ENCODE measurements at regions not wholly inside any gene's neighbourhood (a gene's known extent, or its start where the extent isn't known, plus 50 kb on each side); places are given as distances from the start of the nearest gene placed in this dataset.

- Histone ChIP-seq H3K27me3 (ENCODE audit: control insufficient read depth in 2 of 2, insufficient read depth in 2 of 2, low read length in 2 of 2) (no peaks in the 10 kb centered on the region), H2AFZ (ENCODE audit: low read depth, low read length) (no peak overlapping the region), H3K9me1 (ENCODE audit: control insufficient read depth, insufficient read depth, low read length) (no peaks in the 10 kb centered on the region), H3K4me2 (ENCODE audit: insufficient read depth, low read length) (no peak overlapping the region), H3K9ac (ENCODE audit: insufficient read depth in 1 of 2, low read depth in 2 of 2, low read length in 2 of 2) (peak overlapping the region in 1 of 2 experiments; percentile 52; a peak in 1 of 4 replicates), H3K9me3 (replicated peaks; ENCODE audit: control insufficient read depth, insufficient read depth, low read depth, low read length) (no peaks in the 10 kb centered on the region), H3K79me2 (ENCODE audit: control insufficient read depth, insufficient read depth, low read length) (peaks cover 11% of the 10 kb centered on the region; the same call in 2 of the 3 replicates), H3K36me3 (ENCODE audit: control insufficient read depth, insufficient read depth, low read length) (peaks cover 16% of the 10 kb centered on the region; the same call in 2 of the 3 replicates), H3K27ac (ENCODE audit: extremely low read depth, low read depth, low read length) (no peak overlapping the region), H4K20me1 (replicated peaks; ENCODE audit: control insufficient read depth, insufficient read depth, low read length) (peaks cover 18% of the 10 kb centered on the region; the same call in 1 of the 2 replicates), H3K4me1 (replicated peaks in 1 of 2; ENCODE audit: control insufficient read depth in 2 of 2, insufficient read depth in 2 of 2, low read length in 2 of 2) (peaks cover 3 to 27% of the 10 kb centered on the region in 2 experiments; a peak in 3 of 5 replicates), H3K4me3 (no peak overlapping the region)
- ChIA-PET CTCF (ENCODE audit: low intra/inter-chr PET ratio) (no interaction called here), POLR2A (interaction anchor here (0.9 kb wide), 1 partner anchor 9 kb away, joined by 4 read pairs; no protein-coding TSS in a partner anchor)
- intact Hi-C loops (cut with micrococcal nuclease) = no loop called here
- in situ Hi-C loops (cut with MboI) = no loop called here
- no peak for ATAC-seq
- no peak for DNase-seq (ENCODE audit: extremely low read depth in 1 of 4, low spot score in 3 of 4)
- FAIRE-seq = no peak
- 92% methylated on average over 8 of the region's 11 CpGs for WGBS (ENCODE audit: insufficient coverage, low coverage, missing lambda C conversion rate)
- TF ChIP-seq ZNF695 (CRISPR knock-in tag; IDR thresholded peaks at IDR 0.05) (no peak), POLR2G (IDR thresholded peaks at IDR 0.05; ENCODE audit: low read depth, low read length) (0 out of 2 replicates have a peak, but pooled peaks have one; percentile 27)
- no TSS peak for BruUV-seq (replicated peaks)
These were observed 266.8 kb downstream of the SEC14L1 start for GRCh38 chr17:77407321-77408277.

DNA sequence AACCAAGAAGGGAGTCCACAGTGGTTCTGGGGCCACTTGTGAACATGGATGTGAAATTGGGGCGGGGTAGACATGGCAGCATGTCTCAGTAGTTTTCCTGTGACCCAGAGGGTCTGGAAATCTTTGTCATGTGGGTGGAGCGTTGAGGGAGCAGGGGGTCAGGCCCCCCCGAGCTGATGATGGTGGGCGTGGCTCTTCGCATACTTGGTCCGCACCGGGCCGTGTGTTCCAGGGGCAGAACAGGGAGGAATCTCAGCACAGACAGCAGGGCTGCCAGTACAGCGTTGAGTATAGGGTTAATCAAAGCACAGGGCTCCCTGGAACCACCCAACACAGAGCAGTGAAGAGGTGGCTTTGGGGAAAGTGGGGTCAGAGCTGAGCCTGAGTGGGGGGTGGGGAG lies 267.5 kb downstream of the SEC14L1 start:
- no peak for TF ChIP-seq RUNX1 (IDR thresholded peaks at IDR 0.05; ENCODE audit: low read depth)
- no peak for TF ChIP-seq POLR2AphosphoS2 (IDR thresholded peaks at IDR 0.05; ENCODE audit: low read length)
- TF ChIP-seq CHD4 (IDR thresholded peaks at IDR 0.05; ENCODE audit: insufficient read depth, insufficient replicate concordance, low read depth, low read length, poor library complexity, severe bottlenecking) = no peak
- no peak for TF ChIP-seq MLX (CRISPR knock-in tag; conservative IDR thresholded peaks at IDR 0.05)
- Histone ChIP-seq H3K4me1 (replicated peaks in 1 of 2; ENCODE audit: control insufficient read depth in 2 of 2, insufficient read depth in 2 of 2, low read length in 2 of 2) (peaks cover 3 to 27% of the 10 kb centered on the region in 2 experiments; a peak in 3 of 5 replicates), H3K79me2 (ENCODE audit: control insufficient read depth, insufficient read depth, low read length) (peaks cover 15% of the 10 kb centered on the region), H3K9ac (ENCODE audit: insufficient read depth in 1 of 2, low read depth in 2 of 2, low read length in 2 of 2) (no peak overlapping the region), H3K4me3 (no peak overlapping the region), H3K9me3 (replicated peaks; ENCODE audit: control insufficient read depth, insufficient read depth, low read depth, low read length) (no peaks in the 10 kb centered on the region), H3K27ac (ENCODE audit: extremely low read depth, low read depth, low read length) (no peak overlapping the region), H4K20me1 (replicated peaks; ENCODE audit: control insufficient read depth, insufficient read depth, low read length) (peaks cover 18% of the 10 kb centered on the region; the same call in 1 of the 2 replicates), H3K4me2 (ENCODE audit: insufficient read depth, low read length) (no peak overlapping the region), H3K9me1 (ENCODE audit: control insufficient read depth, insufficient read depth, low read length) (no peaks in the 10 kb centered on the region), H3K36me3 (ENCODE audit: control insufficient read depth, insufficient read depth, low read length) (peaks cover 9% of the 10 kb centered on the region; the same call in 2 of the 3 replicates), H3K27me3 (ENCODE audit: control insufficient read depth in 2 of 2, insufficient read depth in 2 of 2, low read length in 2 of 2) (no peaks in the 10 kb centered on the region), H2AFZ (ENCODE audit: low read depth, low read length) (no peak overlapping the region)
- BruUV-seq (replicated peaks) = no TSS peak
- ChIA-PET CTCF (ENCODE audit: low intra/inter-chr PET ratio) (no interaction called here), POLR2A (no interaction called here)
- no peak for ATAC-seq
- no peak for DNase-seq (ENCODE audit: extremely low read depth in 1 of 4, low spot score in 3 of 4)
- 71% methylated on average over 9 of the region's 9 CpGs for WGBS (ENCODE audit: insufficient coverage, low coverage, missing lambda C conversion rate)
- intact Hi-C loops (cut with micrococcal nuclease) = no loop called here
- FAIRE-seq = no peak
- in situ Hi-C loops (cut with MboI) = no loop called here
